Panc1 (cell line): ENCODE measurements at regions not wholly inside any gene's neighbourhood (a gene's known extent, or its start where the extent isn't known, plus 50 kb on each side); places are given as distances from the start of the nearest gene placed in this dataset.

Experiments used
- ATAC-seq: fragments of 200-7000 bp; cut with Tn5 transposase; 2 replicates; pipeline ENCODE4 v1.9.1; 2020; ENCODE audit warnings: mild to moderate bottlenecking, moderate library complexity
- BruUV-seq: library from RNA; stranded (reverse); fragments of 400-500 nt; replicated peaks from 2 replicates; lab custom pipeline; 2021; lab: Mats Ljungman, UMichigan
- CTCF ChIA-PET: fragments of 300-600 bp; sonication (Branson Sonifier 250); formaldehyde crosslinking; loops from one replicate; lab custom pipeline; 2022; ENCODE audit warnings: antibody characterized with exemption; lab: Charles Lee
- POLR2A ChIA-PET: fragments of 300-600 bp; sonication (Branson Sonifier 250); formaldehyde crosslinking; loops from one replicate; lab custom pipeline; 2022; ENCODE audit warnings: antibody characterized with exemption; lab: Charles Lee
- DNase-seq: peaks from one replicate; pipeline ENCODE4 v3.0.0-alpha.2; 2010; ENCODE audit warnings: low read depth, low spot score
- H3K27ac ChIP-seq: 2 replicates; pipeline ENCODE4 v1.5.1; 2011; ENCODE audit warnings: mild to moderate bottlenecking, low read length, inconsistent platforms
- H3K27me3 ChIP-seq: fragments of 200-500 bp; sonication (Bioruptor generic); 2 replicates; pipeline ENCODE4 v1.6.0; 2014; ENCODE audit warnings: low read length, inconsistent platforms; ENCODE audit not compliant: control insufficient read depth, insufficient read depth
- H3K36me3 ChIP-seq: fragments of 200-500 bp; sonication (Bioruptor generic); 2 replicates; pipeline ENCODE4 v1.5.1; 2014; ENCODE audit warnings: inconsistent platforms, mild to moderate bottlenecking, low read length, moderate library complexity; ENCODE audit not compliant: control insufficient read depth, insufficient read depth
- H3K4me1 ChIP-seq: 2 replicates; pipeline ENCODE4 v1.5.1; 2011; ENCODE audit warnings: inconsistent platforms, mild to moderate bottlenecking, low read length, moderate library complexity; ENCODE audit not compliant: control insufficient read depth, insufficient read depth
- H3K4me3 ChIP-seq, 2 experiments: 2 replicates each; pipeline ENCODE4 v1.5.1; 2011 to 2012; ENCODE audit warnings: low read depth in 2 of 2, low read length in 2 of 2, mild to moderate bottlenecking in 2 of 2, inconsistent platforms in 1 of 2, moderate library complexity in 1 of 2
- H3K9me3 ChIP-seq: fragments of 200-500 bp; sonication (Bioruptor generic); 2 replicates; pipeline ENCODE4 v1.5.1; 2014; ENCODE audit warnings: low read depth, mild to moderate bottlenecking, inconsistent platforms, low read length, moderate library complexity; ENCODE audit not compliant: control insufficient read depth, insufficient read depth
- CTCF ChIP-seq: fragments of 450-650 bp; IDR thresholded peaks from 2 replicates; pipeline ENCODE4 v1.5.1; 2017; ENCODE audit warnings: mild to moderate bottlenecking
- POLR2AphosphoS5 ChIP-seq: IDR thresholded peaks from 2 replicates; pipeline ENCODE4 v1.6.1; 2012; ENCODE audit warnings: mild to moderate bottlenecking, low read depth, low read length, moderate library complexity
- SIN3A ChIP-seq: IDR thresholded peaks from 2 replicates; pipeline ENCODE4 v1.6.1; 2012; ENCODE audit warnings: low read depth, mild to moderate bottlenecking, low read length, moderate library complexity, borderline replicate concordance; ENCODE audit not compliant: insufficient read depth
- TCF7L2 ChIP-seq: IDR thresholded peaks from 2 replicates; pipeline ENCODE4 v1.6.1; 2011; ENCODE audit warnings: mild to moderate bottlenecking, low read depth, low read length, inconsistent platforms
- in situ Hi-C: cut with HindIII; loops from 2 replicates; pipeline ENCODE4 v1.10.0; 2016; ENCODE audit warnings: low sequenced_read_pairs, low pct_unique_long_range_greater_than_20kb
- intact Hi-C: fragments of 100-400 bp; cut with micrococcal nuclease; formaldehyde crosslinking; loops from one replicate; pipeline ENCODE4 v1.10.0; 2022; ENCODE audit not compliant: unreplicated experiment
- TF ChIP-seq, protein P1 (sequence below), 2 experiments: IDR thresholded peaks; 2 replicates each; pipeline ENCODE4 v1.6.1; 2011 to 2012; ENCODE audit warnings: low read depth in 2 of 2, control low read depth in 1 of 2, low read length in 1 of 2, mild to moderate bottlenecking in 1 of 2, moderate library complexity in 1 of 2; ENCODE audit not compliant: insufficient read depth in 1 of 2

DNA sequence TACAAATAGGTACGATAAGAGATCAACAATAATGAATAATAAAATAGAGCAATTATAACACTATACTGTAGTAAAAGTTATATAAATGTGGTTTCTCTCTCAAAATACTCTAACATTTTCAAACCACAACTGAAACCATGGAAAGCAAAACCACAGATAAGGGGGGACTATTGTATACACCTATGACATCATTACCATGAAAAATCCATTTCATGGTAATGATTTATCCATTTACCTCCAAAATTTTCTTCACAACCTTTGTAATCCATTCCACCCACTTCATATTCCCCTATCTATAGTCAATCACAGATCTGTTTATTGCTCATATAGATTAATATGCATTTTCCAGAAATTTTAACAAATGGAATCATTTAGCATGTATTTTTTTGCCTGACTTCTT, 163.9 kb upstream of the G2E3 start:
- no peak overlapping the region for H3K4me3 ChIP-seq
- no peak overlapping the region for H3K27ac ChIP-seq
- no peak for DNase-seq
- H3K27me3 ChIP-seq = no peaks in the 10 kb centered on the region
- no TSS peak for BruUV-seq
- no peaks in the 10 kb centered on the region for H3K4me1 ChIP-seq
- ChIA-PET POLR2A (no interaction called here), CTCF (no interaction called here)
- intact Hi-C loops = no loop called here
- H3K9me3 ChIP-seq = no peaks in the 10 kb centered on the region
- TF ChIP-seq CTCF = no peak
- TF ChIP-seq SIN3A = no peak
- in situ Hi-C loops = no loop called here
- no peaks in the 10 kb centered on the region for H3K36me3 ChIP-seq
- no peak for ATAC-seq

DNA sequence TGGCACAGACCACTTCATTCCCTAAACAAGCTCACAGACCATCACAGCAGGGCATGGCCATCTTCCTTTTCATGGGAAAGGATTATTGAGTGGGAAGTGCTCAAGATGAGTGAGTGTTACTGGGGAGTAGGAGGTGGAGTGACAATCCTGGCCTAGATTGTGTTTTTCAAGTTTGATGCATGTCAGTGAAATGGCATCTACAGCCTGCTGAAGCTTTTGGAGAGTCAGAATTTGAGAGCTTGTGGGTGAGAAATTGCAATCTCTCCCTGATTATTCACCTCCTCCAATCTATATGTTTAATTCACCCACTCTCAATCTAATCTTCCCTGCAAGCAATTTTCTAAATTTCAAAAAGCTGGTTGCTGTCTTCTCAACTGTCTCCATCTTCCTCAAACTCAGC, 156.1 kb upstream of the G2E3 start:
- no TSS peak for BruUV-seq
- no peak for ATAC-seq
- Histone ChIP-seq H3K4me3 (no peak overlapping the region), H3K4me1 (no peaks in the 10 kb centered on the region), H3K9me3 (no peaks in the 10 kb centered on the region), H3K27me3 (no peaks in the 10 kb centered on the region), H3K27ac (no peak overlapping the region), H3K36me3 (no peaks in the 10 kb centered on the region)
- no peak for DNase-seq
- intact Hi-C loops (no loop called here), in situ Hi-C loops (no loop called here)
- CTCF ChIA-PET = no interaction called here
- POLR2A ChIA-PET = no interaction called here
- TF ChIP-seq TCF7L2 (no peak), SIN3A (no peak), POLR2AphosphoS5 (no peak), CTCF (no peak)
- TF ChIP-seq, protein P1, sequence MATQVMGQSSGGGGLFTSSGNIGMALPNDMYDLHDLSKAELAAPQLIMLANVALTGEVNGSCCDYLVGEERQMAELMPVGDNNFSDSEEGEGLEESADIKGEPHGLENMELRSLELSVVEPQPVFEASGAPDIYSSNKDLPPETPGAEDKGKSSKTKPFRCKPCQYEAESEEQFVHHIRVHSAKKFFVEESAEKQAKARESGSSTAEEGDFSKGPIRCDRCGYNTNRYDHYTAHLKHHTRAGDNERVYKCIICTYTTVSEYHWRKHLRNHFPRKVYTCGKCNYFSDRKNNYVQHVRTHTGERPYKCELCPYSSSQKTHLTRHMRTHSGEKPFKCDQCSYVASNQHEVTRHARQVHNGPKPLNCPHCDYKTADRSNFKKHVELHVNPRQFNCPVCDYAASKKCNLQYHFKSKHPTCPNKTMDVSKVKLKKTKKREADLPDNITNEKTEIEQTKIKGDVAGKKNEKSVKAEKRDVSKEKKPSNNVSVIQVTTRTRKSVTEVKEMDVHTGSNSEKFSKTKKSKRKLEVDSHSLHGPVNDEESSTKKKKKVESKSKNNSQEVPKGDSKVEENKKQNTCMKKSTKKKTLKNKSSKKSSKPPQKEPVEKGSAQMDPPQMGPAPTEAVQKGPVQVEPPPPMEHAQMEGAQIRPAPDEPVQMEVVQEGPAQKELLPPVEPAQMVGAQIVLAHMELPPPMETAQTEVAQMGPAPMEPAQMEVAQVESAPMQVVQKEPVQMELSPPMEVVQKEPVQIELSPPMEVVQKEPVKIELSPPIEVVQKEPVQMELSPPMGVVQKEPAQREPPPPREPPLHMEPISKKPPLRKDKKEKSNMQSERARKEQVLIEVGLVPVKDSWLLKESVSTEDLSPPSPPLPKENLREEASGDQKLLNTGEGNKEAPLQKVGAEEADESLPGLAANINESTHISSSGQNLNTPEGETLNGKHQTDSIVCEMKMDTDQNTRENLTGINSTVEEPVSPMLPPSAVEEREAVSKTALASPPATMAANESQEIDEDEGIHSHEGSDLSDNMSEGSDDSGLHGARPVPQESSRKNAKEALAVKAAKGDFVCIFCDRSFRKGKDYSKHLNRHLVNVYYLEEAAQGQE (IDR thresholded peaks at IDR 0.05; ENCODE audit: insufficient read depth in 1 of 2, low read depth in 2 of 2, low read length in 1 of 2) = no peak
